ENCODE measurements at regions not wholly inside any gene's neighbourhood (a gene's known extent, or its start where the extent isn't known, plus 50 kb on each side); places are given as distances from the start of the nearest gene placed in this dataset.

DNA sequence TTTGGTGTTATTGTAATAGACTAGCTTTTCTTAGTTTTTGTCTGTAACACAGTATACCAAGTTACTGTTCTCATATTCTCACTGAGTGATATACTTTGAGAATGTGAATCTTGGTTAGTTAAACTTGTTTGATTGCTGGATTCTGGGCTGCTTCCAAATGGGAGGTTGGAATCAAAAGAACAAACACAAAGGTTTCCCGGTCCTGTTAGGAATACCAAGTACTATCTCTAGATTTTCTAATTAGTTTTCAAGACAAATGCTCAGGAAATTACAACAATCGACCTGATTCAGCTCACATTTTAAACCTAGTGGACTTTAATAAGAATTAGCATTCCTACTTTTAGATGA, 244.3 kb downstream of the CSNK1G3 start:
- TF ChIP-seq SP1 (IDR thresholded peaks at IDR 0.05) = no peak
- TF ChIP-seq CTCF (IDR thresholded peaks at IDR 0.05; ENCODE audit: low read depth, low read length, missing input control) = no peak
- no peak for TF ChIP-seq JUND (IDR thresholded peaks at IDR 0.05)
- TF ChIP-seq ZBTB33 (IDR thresholded peaks at IDR 0.05) = no peak
- no peak for TF ChIP-seq TAF1 (conservative IDR thresholded peaks at IDR 0.05)
- TF ChIP-seq, protein P1, sequence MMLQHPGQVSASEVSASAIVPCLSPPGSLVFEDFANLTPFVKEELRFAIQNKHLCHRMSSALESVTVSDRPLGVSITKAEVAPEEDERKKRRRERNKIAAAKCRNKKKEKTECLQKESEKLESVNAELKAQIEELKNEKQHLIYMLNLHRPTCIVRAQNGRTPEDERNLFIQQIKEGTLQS (IDR thresholded peaks at IDR 0.05) = no peak
- TF ChIP-seq MAX (IDR thresholded peaks at IDR 0.05) = no peak
- TF ChIP-seq, protein P2, sequence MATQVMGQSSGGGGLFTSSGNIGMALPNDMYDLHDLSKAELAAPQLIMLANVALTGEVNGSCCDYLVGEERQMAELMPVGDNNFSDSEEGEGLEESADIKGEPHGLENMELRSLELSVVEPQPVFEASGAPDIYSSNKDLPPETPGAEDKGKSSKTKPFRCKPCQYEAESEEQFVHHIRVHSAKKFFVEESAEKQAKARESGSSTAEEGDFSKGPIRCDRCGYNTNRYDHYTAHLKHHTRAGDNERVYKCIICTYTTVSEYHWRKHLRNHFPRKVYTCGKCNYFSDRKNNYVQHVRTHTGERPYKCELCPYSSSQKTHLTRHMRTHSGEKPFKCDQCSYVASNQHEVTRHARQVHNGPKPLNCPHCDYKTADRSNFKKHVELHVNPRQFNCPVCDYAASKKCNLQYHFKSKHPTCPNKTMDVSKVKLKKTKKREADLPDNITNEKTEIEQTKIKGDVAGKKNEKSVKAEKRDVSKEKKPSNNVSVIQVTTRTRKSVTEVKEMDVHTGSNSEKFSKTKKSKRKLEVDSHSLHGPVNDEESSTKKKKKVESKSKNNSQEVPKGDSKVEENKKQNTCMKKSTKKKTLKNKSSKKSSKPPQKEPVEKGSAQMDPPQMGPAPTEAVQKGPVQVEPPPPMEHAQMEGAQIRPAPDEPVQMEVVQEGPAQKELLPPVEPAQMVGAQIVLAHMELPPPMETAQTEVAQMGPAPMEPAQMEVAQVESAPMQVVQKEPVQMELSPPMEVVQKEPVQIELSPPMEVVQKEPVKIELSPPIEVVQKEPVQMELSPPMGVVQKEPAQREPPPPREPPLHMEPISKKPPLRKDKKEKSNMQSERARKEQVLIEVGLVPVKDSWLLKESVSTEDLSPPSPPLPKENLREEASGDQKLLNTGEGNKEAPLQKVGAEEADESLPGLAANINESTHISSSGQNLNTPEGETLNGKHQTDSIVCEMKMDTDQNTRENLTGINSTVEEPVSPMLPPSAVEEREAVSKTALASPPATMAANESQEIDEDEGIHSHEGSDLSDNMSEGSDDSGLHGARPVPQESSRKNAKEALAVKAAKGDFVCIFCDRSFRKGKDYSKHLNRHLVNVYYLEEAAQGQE (IDR thresholded peaks at IDR 0.05) = no peak
- TF ChIP-seq GABPA (IDR thresholded peaks at IDR 0.05 in 1 of 2, conservative IDR thresholded peaks at IDR 0.05 in 1 of 2) = no peak
- no peak for TF ChIP-seq RXRA (IDR thresholded peaks at IDR 0.05)
- no peak for TF ChIP-seq HNF4A (conservative IDR thresholded peaks at IDR 0.05)
- no peak for TF ChIP-seq RAD21 (IDR thresholded peaks at IDR 0.05)
- no peak for TF ChIP-seq YY1 (IDR thresholded peaks at IDR 0.05)
